Cardiac muscle cell (in vitro differentiated cells and primary cell): ENCODE measurements at regions not wholly inside any gene's neighbourhood (a gene's known extent, or its start where the extent isn't known, plus 50 kb on each side); places are given as distances from the start of the nearest gene placed in this dataset.

Experiments used
- DNase-seq, 2 donors: peaks; one replicate each; pipeline versions ENCODE4 v3.0.0 to v3.0.0-alpha.2; 2010 to 2017; ENCODE audit warnings: low read depth in 1 of 2, low spot score in 1 of 2
- H3K27ac ChIP-seq: fragments of 200-600 bp; sonication (generic); 2 replicates; pipeline ENCODE4 v1.5.1; 2016
- H3K27me3 ChIP-seq: fragments of 200-600 bp; sonication (generic); 2 replicates; pipeline ENCODE4 v1.6.0; 2016; ENCODE audit warnings: control low read depth
- H3K36me3 ChIP-seq: fragments of 200-600 bp; sonication (generic); 2 replicates; pipeline ENCODE4 v1.5.1; 2016; ENCODE audit warnings: control low read depth
- H3K4me1 ChIP-seq: fragments of 200-600 bp; sonication (generic); 2 replicates; pipeline ENCODE4 v1.8.1; 2017; ENCODE audit warnings: low read depth, mild to moderate bottlenecking, mixed run types
- H3K4me3 ChIP-seq: fragments of 200-600 bp; sonication (generic); 2 replicates; pipeline ENCODE4 v1.5.1; 2016; ENCODE audit warnings: mild to moderate bottlenecking
- H3K9me3 ChIP-seq: fragments of 200-600 bp; sonication (generic); 2 replicates; pipeline ENCODE4 v1.5.1; 2017; ENCODE audit warnings: low read depth, mild to moderate bottlenecking, control low read depth
- CTCF ChIP-seq: IDR thresholded peaks from 2 replicates; pipeline ENCODE4 v1.5.1; 2012; ENCODE audit warnings: low read depth, mild to moderate bottlenecking, low read length

DNA sequence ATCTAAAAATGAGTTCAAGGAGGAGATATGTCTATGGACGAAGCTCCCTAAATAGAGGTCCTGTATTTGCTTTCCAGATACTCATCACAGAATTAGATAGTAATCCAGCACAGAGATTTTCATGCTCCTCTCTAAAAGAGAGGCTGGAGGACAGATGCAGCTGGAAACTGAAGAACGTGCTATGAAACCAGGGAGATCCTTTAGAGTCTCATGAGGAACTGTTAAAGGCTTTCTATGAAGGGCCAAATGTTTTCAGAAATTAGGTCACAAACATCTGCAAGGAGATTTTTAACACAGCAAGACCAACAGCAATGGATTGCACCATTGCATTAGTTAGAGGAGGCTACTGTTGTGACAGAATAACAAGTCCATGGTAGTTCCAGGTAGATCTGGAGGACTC, 95.6 kb upstream of the ARHGAP20 start:
- Histone ChIP-seq H3K4me3 (no peak overlapping the region), H3K9me3 (no peaks in the 10 kb centered on the region), H3K36me3 (no peaks in the 10 kb centered on the region), H3K4me1 (no peaks in the 10 kb centered on the region), H3K27me3 (no peaks in the 10 kb centered on the region), H3K27ac (no peak overlapping the region)
- no peak for DNase-seq
- TF ChIP-seq CTCF, result no peak

GRCh38 chr11:110805756-110806155, 93.5 kb upstream of the ARHGAP20 start:
- Histone ChIP-seq H3K27me3 (no peaks in the 10 kb centered on the region), H3K9me3 (no peaks in the 10 kb centered on the region), H3K4me3 (no peak overlapping the region), H3K4me1 (no peaks in the 10 kb centered on the region), H3K36me3 (no peaks in the 10 kb centered on the region), H3K27ac (no peak overlapping the region)
- TF ChIP-seq CTCF, result no peak
- DNase-seq, result no peak

- no peaks in the 10 kb centered on the region for H3K27me3 ChIP-seq
- no peak for DNase-seq
- H3K4me3 ChIP-seq, result no peak overlapping the region
- H3K36me3 ChIP-seq, result no peaks in the 10 kb centered on the region
- no peak for TF ChIP-seq CTCF
- H3K9me3 ChIP-seq, result no peaks in the 10 kb centered on the region
- no peak overlapping the region for H3K27ac ChIP-seq
- H3K4me1 ChIP-seq, result no peaks in the 10 kb centered on the region
Measured at GRCh38 chr11:110802162-110802561, 89.9 kb upstream of the ARHGAP20 start.

DNA sequence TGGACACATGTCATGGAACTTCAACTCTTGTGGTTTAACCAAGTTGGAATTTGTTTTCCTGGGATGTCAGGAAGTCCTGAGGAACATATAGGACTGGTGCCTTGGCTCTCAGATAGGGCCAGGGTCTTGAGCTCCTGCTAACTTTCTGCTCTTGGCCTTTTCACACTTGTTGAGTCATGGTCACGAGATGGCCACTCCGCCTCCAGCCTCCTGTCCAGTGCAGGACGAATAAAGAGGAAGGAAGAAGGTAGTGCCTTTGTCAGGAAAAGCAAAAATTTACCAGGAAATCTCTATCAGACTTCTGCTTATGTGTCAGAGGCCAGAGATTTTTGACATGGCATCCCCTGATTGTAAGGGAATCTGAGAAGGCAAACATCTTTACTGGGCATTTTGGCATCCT, 89.1 kb upstream of the ARHGAP20 start:
- no peaks in the 10 kb centered on the region for H3K36me3 ChIP-seq
- H3K4me1 ChIP-seq, result no peaks in the 10 kb centered on the region
- no peak for TF ChIP-seq CTCF
- DNase-seq, result no peak
- H3K4me3 ChIP-seq, result no peak overlapping the region
- no peaks in the 10 kb centered on the region for H3K9me3 ChIP-seq
- H3K27me3 ChIP-seq, result no peaks in the 10 kb centered on the region
- H3K27ac ChIP-seq, result no peak overlapping the region

GRCh38 chr11:110798201-110798900, 86.1 kb upstream of the ARHGAP20 start:
- Histone ChIP-seq H3K36me3 (no peaks in the 10 kb centered on the region), H3K27ac (no peak overlapping the region), H3K4me1 (no peaks in the 10 kb centered on the region), H3K4me3 (no peak overlapping the region), H3K27me3 (no peaks in the 10 kb centered on the region), H3K9me3 (no peaks in the 10 kb centered on the region)
- no peak for TF ChIP-seq CTCF
- DNase-seq, result no peak
